ENCODE measurements at regions not wholly inside any gene's neighbourhood (a gene's known extent, or its start where the extent isn't known, plus 50 kb on each side); places are given as distances from the start of the nearest gene placed in this dataset.

DNA sequence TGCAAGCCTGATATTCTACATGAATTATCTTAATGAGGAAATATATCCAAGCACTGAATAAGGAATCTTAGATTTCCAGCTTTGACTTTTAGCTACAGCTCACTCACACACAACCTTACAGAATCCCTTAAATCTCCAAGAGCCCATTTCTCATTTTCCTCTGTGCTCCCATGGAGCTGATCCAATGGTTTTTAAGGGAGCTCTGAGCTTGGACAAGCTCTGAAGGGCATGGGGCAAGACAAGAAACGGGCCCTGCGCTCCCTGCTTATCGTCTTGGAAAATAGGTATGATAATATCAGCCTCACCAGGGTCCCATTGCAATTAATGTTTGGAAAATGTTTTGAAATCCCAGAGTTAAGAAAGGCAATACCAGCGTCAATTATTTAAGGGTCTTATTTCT is 1021.7 kb downstream of the NR2F1-AS1 start:
- Histone ChIP-seq H3K9ac (ENCODE audit: control insufficient read depth, insufficient read depth, low read length) (no peak overlapping the region), H3K4me2 (ENCODE audit: control insufficient read depth, insufficient read depth) (no peak overlapping the region), H3K27ac (ENCODE audit: control insufficient read depth, insufficient read depth) (no peak overlapping the region), H3K4me1 (ENCODE audit: control insufficient read depth, insufficient read depth, low read length) (no peaks in the 10 kb centered on the region), H3K79me2 (ENCODE audit: control insufficient read depth, insufficient read depth, low read length) (no peaks in the 10 kb centered on the region), H3K27me3 (replicated peaks in 1 of 2; ENCODE audit: control insufficient read depth in 2 of 2, insufficient read depth in 2 of 2, low read length in 1 of 2) (no peaks in the 10 kb centered on the region), H3K36me3 (ENCODE audit: control insufficient read depth in 2 of 2, insufficient read depth in 2 of 2, low read length in 1 of 2) (no peaks in the 10 kb centered on the region), H3K9me3 (replicated peaks; ENCODE audit: control insufficient read depth, insufficient read depth, low read length) (no peaks in the 10 kb centered on the region), H2AFZ (ENCODE audit: control insufficient read depth, low read depth, low read length) (no peak overlapping the region), H3K4me3 (no peak overlapping the region), H4K20me1 (ENCODE audit: control insufficient read depth, insufficient read depth) (no peaks in the 10 kb centered on the region)
- SMC1A ChIA-PET (ENCODE audit: uncharacterized antibody, unreplicated experiment), result no interaction called here
- in situ Hi-C loops (cut with MboI) (no loop called here), intact Hi-C loops (cut with micrococcal nuclease; ENCODE audit: unreplicated experiment) (no loop called here)
- TF ChIP-seq SMAD1 (IDR thresholded peaks at IDR 0.05; ENCODE audit: low read depth, partially characterized antibody) (no peak), SREBF2 (IDR thresholded peaks at IDR 0.05; ENCODE audit: low read length) (no peak), POU2F2 (IDR thresholded peaks at IDR 0.05; ENCODE audit: borderline replicate concordance, low read depth, low read length) (no peak), WRNIP1 (IDR thresholded peaks at IDR 0.05; ENCODE audit: borderline replicate concordance, low read depth, low read length) (no peak), GABPA (IDR thresholded peaks at IDR 0.05; ENCODE audit: low read depth) (no peak)
- TF ChIP-seq, protein P1, sequence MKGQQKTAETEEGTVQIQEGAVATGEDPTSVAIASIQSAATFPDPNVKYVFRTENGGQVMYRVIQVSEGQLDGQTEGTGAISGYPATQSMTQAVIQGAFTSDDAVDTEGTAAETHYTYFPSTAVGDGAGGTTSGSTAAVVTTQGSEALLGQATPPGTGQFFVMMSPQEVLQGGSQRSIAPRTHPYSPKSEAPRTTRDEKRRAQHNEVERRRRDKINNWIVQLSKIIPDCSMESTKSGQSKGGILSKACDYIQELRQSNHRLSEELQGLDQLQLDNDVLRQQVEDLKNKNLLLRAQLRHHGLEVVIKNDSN (IDR thresholded peaks at IDR 0.05; ENCODE audit: borderline replicate concordance, extremely low read length, insufficient read depth, low read depth, low read length), result no peak
- RAD21 ChIA-PET (ENCODE audit: unreplicated experiment), result no interaction called here
- CTCF ChIA-PET, result no interaction called here
- 25% methylated on average over 4 of the region's 4 CpGs for WGBS (ENCODE audit: insufficient coverage, insufficient replicate concordance, low lambda C conversion rate, missing lambda C conversion rate)
- FAIRE-seq, result no peak
- POLR2A ChIA-PET, result no interaction called here
- no TSS peak for BruUV-seq (replicated peaks)
- no peak for DNase-seq (ENCODE audit: low read depth, low spot score)
- no peak for ATAC-seq

DNA sequence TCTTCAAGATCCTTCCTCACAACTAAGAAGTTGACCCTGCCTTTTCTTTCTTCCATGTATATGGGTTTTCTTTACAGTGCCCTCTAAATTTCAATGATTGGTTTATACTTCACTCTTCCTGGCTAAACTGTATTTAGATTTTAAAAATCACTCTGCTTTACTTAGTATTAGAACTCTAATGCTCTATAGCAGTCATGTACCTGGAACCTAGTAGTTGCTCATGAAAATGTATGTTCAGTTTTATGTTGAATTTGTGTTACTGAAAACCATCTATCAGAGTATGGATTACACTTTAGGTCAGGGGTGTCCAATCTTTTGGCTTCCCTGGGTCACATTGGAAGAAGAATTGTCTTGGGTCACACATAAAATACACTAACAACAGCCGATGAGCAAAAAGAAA is 1024.3 kb downstream of the NR2F1-AS1 start:
- no peaks in the 10 kb centered on the region for H3K9me3 ChIP-seq (replicated peaks; ENCODE audit: control insufficient read depth, insufficient read depth, low read length)
- intact Hi-C loops (cut with micrococcal nuclease; ENCODE audit: unreplicated experiment), result no loop called here
- no peaks in the 10 kb centered on the region for H3K27me3 ChIP-seq (replicated peaks in 1 of 2; ENCODE audit: control insufficient read depth in 2 of 2, insufficient read depth in 2 of 2, low read length in 1 of 2)
- no peaks in the 10 kb centered on the region for H4K20me1 ChIP-seq (ENCODE audit: control insufficient read depth, insufficient read depth)
- no peak for TF ChIP-seq TAF1 (IDR thresholded peaks at IDR 0.05; ENCODE audit: borderline replicate concordance, low read depth, low read length)
- no peak for TF ChIP-seq PAX5 (IDR thresholded peaks at IDR 0.05; ENCODE audit: borderline replicate concordance, low read depth, low read length)
- no peak for TF ChIP-seq EZH2 (IDR thresholded peaks at IDR 0.05; ENCODE audit: borderline replicate concordance, control insufficient read depth, low read depth, low read length)
- no peak for TF ChIP-seq CEBPB (IDR thresholded peaks at IDR 0.05; ENCODE audit: borderline replicate concordance in 1 of 2, low read depth in 2 of 2, low read length in 2 of 2)
- no peak for TF ChIP-seq BRCA1 (IDR thresholded peaks at IDR 0.05; ENCODE audit: low read depth, low read length)
- TF ChIP-seq ZNF217 (IDR thresholded peaks at IDR 0.05), result no peak
- TF ChIP-seq, protein P2, sequence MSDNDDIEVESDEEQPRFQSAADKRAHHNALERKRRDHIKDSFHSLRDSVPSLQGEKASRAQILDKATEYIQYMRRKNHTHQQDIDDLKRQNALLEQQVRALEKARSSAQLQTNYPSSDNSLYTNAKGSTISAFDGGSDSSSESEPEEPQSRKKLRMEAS (IDR thresholded peaks at IDR 0.05; ENCODE audit: low read depth, low read length), result no peak
- no peak for TF ChIP-seq TBL1XR1 (IDR thresholded peaks at IDR 0.05; ENCODE audit: low read depth, low read length)
- no peak for TF ChIP-seq TARDBP (IDR thresholded peaks at IDR 0.05; ENCODE audit: borderline replicate concordance)
- FAIRE-seq, result no peak
- H3K4me3 ChIP-seq, result no peak overlapping the region
- H3K36me3 ChIP-seq (ENCODE audit: control insufficient read depth in 2 of 2, insufficient read depth in 2 of 2, low read length in 1 of 2), result no peaks in the 10 kb centered on the region
- POLR2A ChIA-PET, result no interaction called here
- RAD21 ChIA-PET (ENCODE audit: unreplicated experiment), result no interaction called here
- no peaks in the 10 kb centered on the region for H3K4me1 ChIP-seq (ENCODE audit: control insufficient read depth, insufficient read depth, low read length)
- CTCF ChIA-PET, result no interaction called here
- H3K27ac ChIP-seq (ENCODE audit: control insufficient read depth, insufficient read depth), result no peak overlapping the region
- ATAC-seq, result no peak
- no TSS peak for BruUV-seq (replicated peaks)
- H3K4me2 ChIP-seq (ENCODE audit: control insufficient read depth, insufficient read depth), result no peak overlapping the region
- WGBS (ENCODE audit: insufficient coverage, insufficient replicate concordance, low lambda C conversion rate, missing lambda C conversion rate), result 54% methylated on average over 1 of the region's 1 CpG
- no peaks in the 10 kb centered on the region for H3K79me2 ChIP-seq (ENCODE audit: control insufficient read depth, insufficient read depth, low read length)
- no peak for DNase-seq (ENCODE audit: low read depth, low spot score)
- in situ Hi-C loops (cut with MboI), result no loop called here
- SMC1A ChIA-PET (ENCODE audit: uncharacterized antibody, unreplicated experiment), result no interaction called here
- H2AFZ ChIP-seq (ENCODE audit: control insufficient read depth, low read depth, low read length), result no peak overlapping the region
- no peak overlapping the region for H3K9ac ChIP-seq (ENCODE audit: control insufficient read depth, insufficient read depth, low read length)

All from GM12878 (cell line).